ENCODE measurements at regions not wholly inside any gene's neighbourhood (a gene's known extent, or its start where the extent isn't known, plus 50 kb on each side); places are given as distances from the start of the nearest gene placed in this dataset.

GRCh38 chr21:26224366-26224765 is 53.8 kb upstream of the APP start:
- no peak for DNase-seq (ENCODE audit: low spot score)

Measured in ureter (tissue), 1 donor.